Dendritic cell treated with granulocyte-macrophage colony-stimulating factor and Interleukin-4, amounts not matched to agents 40 ng/mL and 50 ng/mL, for 4 days (primary cell): ENCODE measurements at regions not wholly inside any gene's neighbourhood (a gene's known extent, or its start where the extent isn't known, plus 50 kb on each side); places are given as distances from the start of the nearest gene placed in this dataset.

Experiments used
- H3K27ac Mint-ChIP-seq: one replicate; pipeline ENCODE4 v1.8.0; 2022; ENCODE audit warnings: mild to moderate bottlenecking, mixed read lengths
- H3K27me3 Mint-ChIP-seq: one replicate; pipeline ENCODE4 v1.8.0; 2022; ENCODE audit warnings: mild to moderate bottlenecking, mixed read lengths
- H3K36me3 Mint-ChIP-seq: one replicate; pipeline ENCODE4 v1.8.0; 2022; ENCODE audit warnings: low read depth, mixed read lengths
- H3K4me1 Mint-ChIP-seq: one replicate; pipeline ENCODE4 v1.8.0; 2022; ENCODE audit warnings: low read depth, mixed read lengths
- H3K4me3 Mint-ChIP-seq: one replicate; pipeline ENCODE4 v1.8.0; 2022; ENCODE audit warnings: mild to moderate bottlenecking, moderate library complexity, mixed read lengths
- H3K9me3 Mint-ChIP-seq: one replicate; pipeline ENCODE4 v1.8.0; 2022; ENCODE audit warnings: mixed read lengths
- intact Hi-C: fragments of 100-400 bp; cut with micrococcal nuclease; formaldehyde crosslinking; loops from one replicate; pipeline ENCODE4 v1.15.0; 2022

DNA sequence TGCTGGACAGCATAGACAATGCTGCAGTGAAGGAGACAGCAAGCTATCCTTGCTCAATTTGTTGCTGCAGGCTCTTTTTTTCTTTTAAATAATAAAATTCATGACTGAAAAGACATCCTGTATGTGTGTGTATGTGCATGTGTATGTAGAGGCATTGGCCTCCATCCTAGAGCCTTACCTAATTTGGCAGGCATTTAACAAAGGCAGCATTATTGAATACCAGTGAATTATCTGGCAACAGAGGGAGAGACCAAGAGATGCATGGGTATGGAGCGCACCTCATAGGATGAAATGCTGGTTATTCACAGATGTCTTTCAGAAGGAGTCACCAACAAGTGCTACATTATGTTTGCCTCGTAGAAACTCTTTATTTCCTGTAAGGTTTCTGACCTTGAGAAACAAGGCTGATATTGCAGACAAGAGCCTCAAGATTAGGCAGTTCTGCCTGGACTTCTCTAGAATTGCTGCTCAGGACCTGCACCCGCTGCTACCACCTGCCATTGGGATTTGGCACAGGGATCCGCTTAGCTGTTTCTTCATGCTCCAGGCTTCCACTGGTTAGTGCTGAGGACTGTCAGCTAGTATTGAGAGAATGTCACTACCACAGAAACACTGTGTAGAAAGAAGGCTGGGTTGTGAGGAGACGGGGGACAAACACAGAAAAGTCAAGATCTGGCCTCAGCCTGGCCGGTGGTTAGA lies 247.7 kb upstream of the RFX3 start:
- no peaks in the 10 kb centered on the region for H3K27me3 Mint-ChIP-seq
- no peak overlapping the region for H3K4me3 Mint-ChIP-seq
- H3K9me3 Mint-ChIP-seq, result no peaks in the 10 kb centered on the region
- H3K4me1 Mint-ChIP-seq, result no peaks in the 10 kb centered on the region
- H3K27ac Mint-ChIP-seq, result no peak overlapping the region
- H3K36me3 Mint-ChIP-seq, result no peaks in the 10 kb centered on the region
- intact Hi-C loops, result no loop called here

DNA sequence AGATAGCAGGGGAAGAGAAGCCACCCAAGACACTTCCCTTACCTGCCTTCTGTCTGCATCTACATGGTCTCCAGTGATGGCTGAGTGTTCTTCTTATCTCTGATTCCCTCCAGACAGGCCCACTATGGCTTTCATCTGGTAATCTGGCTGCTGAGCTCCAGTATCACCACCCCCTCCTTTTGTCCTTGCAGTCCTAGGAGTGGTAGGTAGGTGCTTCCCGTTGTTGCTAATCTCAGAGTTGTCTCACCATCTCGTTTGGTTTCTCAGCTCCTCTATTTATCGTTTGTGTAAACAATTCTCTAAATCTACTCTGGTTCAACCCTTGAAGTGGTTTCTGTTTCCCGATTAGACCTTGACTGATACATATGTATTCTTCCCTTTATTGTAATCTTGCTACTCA lies 243.8 kb upstream of the RFX3 start:
- intact Hi-C loops, result no loop called here

DNA sequence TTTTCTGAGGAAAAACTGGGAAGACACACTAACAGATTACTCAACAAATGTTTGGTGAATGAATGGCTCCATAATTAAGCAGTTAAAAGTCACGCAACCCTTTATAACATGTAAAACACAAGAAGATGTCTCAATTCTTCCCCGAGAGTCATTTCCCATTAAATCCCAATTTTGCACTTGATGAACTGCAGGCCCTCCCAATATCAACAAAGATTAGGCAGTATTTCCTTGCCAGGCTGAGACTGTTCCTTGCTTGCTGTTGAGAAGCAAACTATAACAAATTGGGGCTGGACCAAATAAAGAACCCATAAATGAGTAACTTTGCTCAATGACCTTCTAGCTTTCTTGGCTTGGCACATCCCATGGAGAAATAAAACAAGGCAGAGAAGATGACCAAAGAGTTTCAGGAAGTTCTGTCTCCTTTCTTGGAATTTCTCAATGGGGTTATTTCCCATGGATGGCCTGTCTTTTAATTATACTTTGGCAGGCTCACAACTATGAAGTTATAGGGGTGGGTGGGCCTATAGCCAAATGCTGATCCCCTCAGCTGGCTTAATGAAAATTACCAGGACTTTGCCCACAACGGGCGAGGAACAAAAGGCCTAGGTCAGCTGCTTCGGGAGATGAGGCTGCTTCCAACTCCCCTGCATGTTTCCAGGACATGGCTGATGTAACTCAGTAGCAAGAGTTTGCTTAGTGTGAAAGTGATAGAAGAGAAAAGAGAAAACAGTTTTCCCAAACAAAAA lies 243.1 kb upstream of the RFX3 start:
- H3K4me1 Mint-ChIP-seq, result no peaks in the 10 kb centered on the region
- intact Hi-C loops, result no loop called here
- H3K27ac Mint-ChIP-seq, result no peak overlapping the region
- H3K4me3 Mint-ChIP-seq, result no peak overlapping the region
- H3K36me3 Mint-ChIP-seq, result no peaks in the 10 kb centered on the region
- H3K9me3 Mint-ChIP-seq, result no peaks in the 10 kb centered on the region
- no peaks in the 10 kb centered on the region for H3K27me3 Mint-ChIP-seq

More for the DNA sequence above, 243.8 kb upstream of the RFX3 start:
- H3K27me3 Mint-ChIP-seq, result no peaks in the 10 kb centered on the region
- H3K27ac Mint-ChIP-seq, result no peak overlapping the region
- H3K36me3 Mint-ChIP-seq, result no peaks in the 10 kb centered on the region
- H3K4me1 Mint-ChIP-seq, result no peaks in the 10 kb centered on the region
- H3K4me3 Mint-ChIP-seq, result no peak overlapping the region
- no peaks in the 10 kb centered on the region for H3K9me3 Mint-ChIP-seq

DNA sequence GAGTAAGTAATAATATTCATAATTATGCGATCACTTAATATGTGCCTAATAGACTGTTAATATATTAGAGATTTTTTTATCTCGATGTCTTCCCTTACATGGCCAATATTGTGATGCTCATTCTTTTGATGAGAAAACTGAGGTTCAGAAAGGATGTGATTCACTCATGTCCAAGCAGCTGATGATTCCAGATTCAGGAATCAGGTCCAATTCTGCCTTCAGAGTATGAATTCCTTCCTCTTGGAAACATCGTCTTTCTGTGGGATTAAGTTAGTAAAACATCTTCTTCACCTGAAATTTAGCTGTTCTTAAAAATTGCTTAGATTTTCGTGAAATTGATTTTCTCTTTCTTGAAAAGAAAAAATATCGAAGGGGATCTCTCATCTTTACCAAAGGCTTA lies 242.5 kb upstream of the RFX3 start:
- Mint-ChIP-seq H3K9me3 (no peaks in the 10 kb centered on the region), H3K4me3 (no peak overlapping the region), H3K36me3 (no peaks in the 10 kb centered on the region), H3K27me3 (no peaks in the 10 kb centered on the region), H3K4me1 (no peaks in the 10 kb centered on the region), H3K27ac (no peak overlapping the region)
- intact Hi-C loops, result no loop called here

DNA sequence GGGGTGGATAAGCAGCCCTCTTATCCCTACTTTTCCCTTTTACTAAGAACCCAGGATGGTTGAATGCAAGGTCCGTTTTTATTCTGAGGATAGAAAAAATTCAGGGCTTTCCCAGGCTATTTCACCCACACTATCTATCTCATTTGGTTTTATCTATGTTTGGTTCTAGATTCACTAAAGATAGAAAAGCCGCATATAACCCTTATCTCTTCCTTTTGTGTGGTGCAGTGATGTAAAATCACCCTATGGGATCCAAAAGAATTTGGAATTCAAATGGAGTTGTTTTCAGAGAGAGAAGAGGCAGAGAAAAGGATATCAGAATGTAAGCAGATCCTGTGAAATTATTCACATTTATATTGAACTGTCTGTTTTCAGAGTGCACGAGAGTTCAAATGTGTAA lies 236.3 kb upstream of the RFX3 start:
- Mint-ChIP-seq H3K36me3 (no peaks in the 10 kb centered on the region), H3K9me3 (no peaks in the 10 kb centered on the region), H3K4me1 (peaks cover 23% of the 10 kb centered on the region), H3K27me3 (no peaks in the 10 kb centered on the region), H3K27ac (no peak overlapping the region), H3K4me3 (no peak overlapping the region)
- intact Hi-C loops, result no loop called here

DNA sequence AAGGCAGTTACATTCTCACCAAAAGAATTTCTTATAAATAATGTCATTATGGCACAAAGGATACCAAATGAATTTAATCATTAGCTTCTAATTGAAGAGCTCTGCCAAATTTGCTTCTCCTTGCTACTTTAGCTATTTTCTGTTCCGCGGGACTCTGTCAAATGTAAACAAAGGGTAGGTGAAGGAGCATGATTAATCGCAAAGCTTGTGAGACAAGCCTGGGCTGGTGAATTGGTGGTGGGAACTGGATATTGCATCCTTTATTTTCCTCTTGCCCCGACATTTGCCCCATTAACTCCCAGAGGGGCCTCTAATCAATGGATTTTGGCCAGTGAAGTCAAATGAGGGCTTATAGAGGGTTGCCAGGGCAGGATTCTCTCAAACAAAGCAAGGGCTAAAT lies 234.2 kb upstream of the RFX3 start:
- H3K4me1 Mint-ChIP-seq, result peaks cover 23% of the 10 kb centered on the region
- no peak overlapping the region for H3K27ac Mint-ChIP-seq
- H3K36me3 Mint-ChIP-seq, result no peaks in the 10 kb centered on the region
- no peak overlapping the region for H3K4me3 Mint-ChIP-seq
- H3K27me3 Mint-ChIP-seq, result no peaks in the 10 kb centered on the region
- no peaks in the 10 kb centered on the region for H3K9me3 Mint-ChIP-seq
- intact Hi-C loops, result no loop called here

DNA sequence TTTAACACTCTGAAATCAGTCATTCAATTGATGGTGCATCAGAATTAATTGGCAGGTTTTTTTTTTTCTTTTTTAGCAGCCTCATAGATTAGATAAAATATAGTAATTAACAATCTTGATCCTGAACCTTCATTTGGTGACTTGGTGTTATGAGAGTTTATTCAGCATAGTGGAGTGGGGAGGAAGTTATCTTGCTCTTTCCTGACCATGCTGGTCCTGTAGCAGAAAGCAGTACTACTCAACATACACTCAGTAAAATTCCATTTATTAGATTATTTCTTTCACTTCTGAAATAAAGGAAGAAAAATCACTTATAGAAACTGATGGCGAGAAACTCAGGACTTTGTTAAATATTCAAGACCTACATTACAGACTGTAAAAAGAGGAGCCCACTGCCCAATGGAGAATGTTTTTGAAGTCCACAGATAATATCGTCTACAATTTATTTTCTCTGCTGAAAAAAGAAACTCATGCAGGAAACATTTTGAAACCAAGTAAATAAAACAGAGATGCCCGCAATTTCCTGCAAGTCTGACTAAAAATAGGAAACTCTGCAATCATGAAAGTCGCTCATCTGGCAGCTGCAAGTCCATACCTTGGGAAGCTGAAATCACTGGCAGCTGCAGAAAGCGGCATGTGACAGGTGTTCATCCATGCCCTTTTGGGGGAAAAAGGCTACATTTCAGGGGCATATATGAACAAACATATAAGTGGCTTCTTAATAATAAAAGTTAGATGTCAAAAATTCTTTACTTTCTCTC lies 233.2 kb upstream of the RFX3 start:
- no peak overlapping the region for H3K27ac Mint-ChIP-seq
- no peaks in the 10 kb centered on the region for H3K9me3 Mint-ChIP-seq
- no peaks in the 10 kb centered on the region for H3K36me3 Mint-ChIP-seq
- intact Hi-C loops, result no loop called here
- peak overlapping the region; percentile 37 for H3K4me3 Mint-ChIP-seq
- H3K27me3 Mint-ChIP-seq, result no peaks in the 10 kb centered on the region
- peaks cover 23% of the 10 kb centered on the region for H3K4me1 Mint-ChIP-seq

DNA sequence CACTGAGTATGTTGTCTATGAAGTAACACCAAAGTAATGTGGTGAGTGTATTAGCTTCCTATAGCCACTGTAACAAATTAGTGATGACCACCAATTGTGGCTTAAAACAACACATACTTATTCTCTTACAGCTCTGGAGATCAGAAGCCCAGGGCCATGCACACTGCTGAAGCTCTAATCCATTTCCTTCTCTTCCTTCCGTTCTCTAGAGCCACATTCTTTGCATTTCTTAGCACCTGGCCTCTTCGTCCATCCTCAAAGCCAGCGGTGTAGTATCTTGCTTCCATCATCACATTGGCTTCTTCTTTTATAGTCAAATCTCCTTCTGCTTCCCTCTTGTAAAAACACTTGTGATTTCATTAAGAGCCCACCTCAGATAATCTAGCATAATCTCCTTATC lies 230.3 kb upstream of the RFX3 start:
- peaks cover 23% of the 10 kb centered on the region for H3K4me1 Mint-ChIP-seq
- H3K36me3 Mint-ChIP-seq, result no peaks in the 10 kb centered on the region
- no peak overlapping the region for H3K4me3 Mint-ChIP-seq
- no peak overlapping the region for H3K27ac Mint-ChIP-seq
- no peaks in the 10 kb centered on the region for H3K27me3 Mint-ChIP-seq
- H3K9me3 Mint-ChIP-seq, result no peaks in the 10 kb centered on the region
- intact Hi-C loops, result no loop called here

DNA sequence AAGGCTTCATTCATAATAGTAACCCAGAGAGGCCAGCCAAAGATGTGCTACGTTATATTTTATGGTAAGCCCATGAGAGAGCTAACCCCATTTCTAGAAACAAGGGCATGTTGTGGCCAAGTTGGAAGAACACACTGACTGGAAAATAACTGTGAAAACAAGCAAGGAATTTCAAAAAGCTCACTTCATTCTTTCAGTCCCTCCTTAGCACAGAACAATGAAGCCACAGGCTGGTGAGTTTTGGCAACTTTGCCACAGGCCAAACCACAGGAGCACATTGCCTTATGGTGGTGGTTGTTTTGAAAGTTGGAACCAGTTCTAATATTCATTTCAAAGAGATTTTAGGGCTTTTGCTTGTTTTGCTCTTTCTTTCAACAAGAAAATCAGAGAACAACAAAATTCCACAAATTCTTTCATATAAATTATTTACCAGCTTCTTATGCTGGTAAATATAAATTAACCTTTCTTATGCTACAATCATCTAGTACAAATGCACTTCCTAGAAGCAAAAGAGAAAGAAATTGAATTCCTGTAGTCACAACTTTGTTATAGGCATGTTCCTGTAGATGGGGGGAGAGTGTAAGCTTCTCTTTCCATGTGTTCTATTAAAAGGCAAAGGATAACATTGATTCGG lies 225.4 kb upstream of the RFX3 start:
- Mint-ChIP-seq H3K36me3 (no peaks in the 10 kb centered on the region), H3K9me3 (no peaks in the 10 kb centered on the region), H3K4me1 (peaks cover 4% of the 10 kb centered on the region), H3K27me3 (no peaks in the 10 kb centered on the region), H3K27ac (no peak overlapping the region), H3K4me3 (no peak overlapping the region)
- intact Hi-C loops, result no loop called here

DNA sequence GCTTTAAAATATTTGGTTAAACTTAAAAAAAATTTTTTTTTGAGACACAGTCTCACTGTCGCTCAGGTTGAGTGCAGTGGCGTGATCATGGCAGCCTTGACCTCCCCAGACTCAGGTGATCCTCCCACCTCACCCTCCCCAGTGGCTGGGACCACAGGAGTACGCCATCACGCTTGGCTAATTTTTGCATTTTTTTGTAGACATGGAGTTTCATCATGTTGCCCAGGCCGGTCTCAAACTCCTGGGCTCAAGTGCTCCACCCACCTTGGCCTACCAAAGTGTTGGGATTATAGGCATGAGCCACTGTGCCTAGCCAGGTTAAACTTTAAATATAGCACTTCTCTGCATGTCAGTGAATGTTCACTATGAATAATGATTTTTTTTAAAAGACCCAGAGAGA lies 224.5 kb upstream of the RFX3 start:
- intact Hi-C loops, result no loop called here
- Mint-ChIP-seq H3K9me3 (no peaks in the 10 kb centered on the region), H3K4me3 (no peak overlapping the region), H3K27me3 (no peaks in the 10 kb centered on the region), H3K36me3 (no peaks in the 10 kb centered on the region), H3K4me1 (peaks cover 9% of the 10 kb centered on the region), H3K27ac (no peak overlapping the region)

DNA sequence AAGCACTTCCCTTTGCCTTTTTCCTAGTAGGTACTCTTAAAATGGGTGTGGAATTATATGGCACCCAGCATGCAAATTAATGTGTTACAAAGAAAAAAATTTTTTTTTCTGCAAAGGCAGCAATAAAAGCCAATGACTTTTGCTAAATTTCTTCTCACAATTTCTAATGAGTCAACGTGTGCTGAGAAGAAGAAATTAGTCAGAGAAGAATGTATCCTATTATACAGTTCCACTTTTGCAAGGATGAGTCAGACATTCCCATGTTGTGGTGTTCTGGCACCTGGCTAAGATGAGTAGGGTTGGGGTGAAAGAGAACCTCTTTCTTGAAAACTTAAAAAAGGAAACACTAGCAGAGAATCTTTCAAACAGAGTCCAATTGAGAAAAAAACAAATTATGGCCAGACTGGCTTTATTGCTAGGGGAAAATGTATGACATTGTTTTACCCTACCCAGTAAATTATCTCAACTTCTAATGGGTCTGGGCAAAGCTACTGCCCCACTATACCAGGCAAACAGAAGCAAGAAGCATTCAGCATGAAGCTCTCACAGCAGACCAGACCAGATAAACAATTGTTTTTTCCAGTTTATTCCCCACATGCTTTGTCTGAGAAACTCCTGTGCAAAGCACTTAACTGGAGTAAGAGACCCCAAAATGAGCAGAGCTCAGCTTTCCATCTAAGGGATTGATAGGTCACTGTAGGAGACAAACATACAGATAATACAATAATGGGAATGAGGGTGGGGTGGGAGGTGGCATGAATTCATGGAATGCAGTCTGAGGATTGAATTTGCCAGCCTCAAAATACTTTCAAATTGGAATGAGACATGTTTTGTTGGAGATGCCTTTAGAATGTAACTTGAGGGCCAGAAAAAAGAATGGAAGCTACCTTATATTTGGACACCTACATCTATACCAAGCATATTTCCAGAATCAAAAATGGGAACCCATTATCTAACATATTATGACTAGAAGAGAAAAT lies 220.8 kb upstream of the RFX3 start:
- no peak overlapping the region for H3K4me3 Mint-ChIP-seq
- H3K27me3 Mint-ChIP-seq, result no peaks in the 10 kb centered on the region
- peaks cover 9% of the 10 kb centered on the region for H3K4me1 Mint-ChIP-seq
- no peaks in the 10 kb centered on the region for H3K36me3 Mint-ChIP-seq
- H3K9me3 Mint-ChIP-seq, result no peaks in the 10 kb centered on the region
- H3K27ac Mint-ChIP-seq, result no peak overlapping the region
- intact Hi-C loops, result no loop called here

DNA sequence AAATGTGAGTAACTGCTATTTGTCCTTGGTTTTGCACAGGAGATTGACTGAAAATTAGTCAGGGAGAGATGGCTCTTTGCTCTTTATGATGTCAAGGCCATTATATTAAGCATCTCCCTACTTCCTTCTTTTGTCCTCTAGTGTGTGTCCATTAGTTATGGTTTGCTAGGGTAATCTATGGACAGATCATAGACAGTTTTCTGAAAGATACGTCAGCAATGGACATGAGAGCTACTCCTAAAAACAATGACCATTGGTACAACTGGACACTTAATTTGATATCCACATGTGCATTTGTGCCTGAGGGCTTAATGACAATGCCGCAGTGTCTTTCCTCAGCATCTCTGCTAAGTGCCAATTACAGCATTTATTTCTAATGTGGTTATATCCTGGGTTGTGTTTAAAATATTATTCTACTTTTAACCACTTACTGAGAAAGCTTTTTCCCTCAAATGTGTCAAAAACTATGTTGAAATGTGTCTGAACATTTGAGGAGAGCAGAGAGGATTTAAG lies 218.2 kb upstream of the RFX3 start:
- H3K36me3 Mint-ChIP-seq, result no peaks in the 10 kb centered on the region
- no peak overlapping the region for H3K27ac Mint-ChIP-seq
- intact Hi-C loops, result no loop called here
- H3K4me3 Mint-ChIP-seq, result no peak overlapping the region
- H3K4me1 Mint-ChIP-seq, result peaks cover 9% of the 10 kb centered on the region
- H3K9me3 Mint-ChIP-seq, result no peaks in the 10 kb centered on the region
- no peaks in the 10 kb centered on the region for H3K27me3 Mint-ChIP-seq

DNA sequence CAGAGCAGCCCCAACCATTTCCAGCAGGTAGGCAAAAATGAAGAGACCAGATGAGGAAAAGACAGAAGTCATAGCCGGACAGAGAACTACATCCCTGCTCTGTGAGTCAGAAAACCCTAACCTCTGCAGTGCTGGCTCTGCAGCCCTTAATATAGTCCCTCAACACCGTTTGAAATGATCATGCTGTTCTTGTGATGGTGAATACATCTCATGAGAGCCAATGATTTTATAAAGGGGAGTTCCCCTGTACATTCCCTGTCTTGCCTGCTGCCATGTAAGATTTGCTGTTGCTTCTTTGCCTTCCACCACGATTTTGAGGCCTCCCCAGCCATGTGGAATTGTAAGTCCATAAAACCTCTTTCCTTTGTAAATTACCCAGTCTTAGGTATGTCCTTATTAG lies 216.8 kb upstream of the RFX3 start:
- H3K27ac Mint-ChIP-seq, result no peak overlapping the region
- no peaks in the 10 kb centered on the region for H3K9me3 Mint-ChIP-seq
- intact Hi-C loops, result no loop called here
- H3K36me3 Mint-ChIP-seq, result no peaks in the 10 kb centered on the region
- peaks cover 9% of the 10 kb centered on the region for H3K4me1 Mint-ChIP-seq
- H3K27me3 Mint-ChIP-seq, result no peaks in the 10 kb centered on the region
- no peak overlapping the region for H3K4me3 Mint-ChIP-seq
